K562 (cell line): ENCODE measurements at regions not wholly inside any gene's neighbourhood (a gene's known extent, or its start where the extent isn't known, plus 50 kb on each side); places are given as distances from the start of the nearest gene placed in this dataset.
A peak's percentile ranks its signal among the peaks of the same experiment; 100 is the strongest.

Experiments
- ATF3 ChIP-seq, 2 experiments: fragments of 450-650 bp in 1 of 2; sonication (generic) in 1 of 2; formaldehyde crosslinking in 1 of 2; IDR thresholded peaks in 1 of 2; conservative IDR thresholded peaks in 1 of 2; 2 replicates each; pipeline versions ENCODE4 v1.6.1 to v1.8.1; 2016 to 2023; ENCODE audit warnings: mild to moderate bottlenecking in 2 of 2, moderate library complexity in 2 of 2, inconsistent platforms in 1 of 2, missing genetic modification reagents in 1 of 2
- BACH1 ChIP-seq: fragments of 200-800 bp; sonication (Bioruptor generic); IDR thresholded peaks from 2 replicates; pipeline ENCODE4 v1.6.1; 2016; ENCODE audit warnings: missing genetic modification characterization, missing compliant biosample characterization
- BCL6 ChIP-seq: fragments of 250-450 bp; sonication (Bioruptor Pico); IDR thresholded peaks from 2 replicates; pipeline ENCODE4 v1.4.0; 2020
- CHAMP1 ChIP-seq: fragments of 450-650 bp; IDR thresholded peaks from 2 replicates; pipeline ENCODE4 v1.6.1; 2016; ENCODE audit warnings: mild to moderate bottlenecking
- FOXA1 ChIP-seq: fragments of 450-650 bp; IDR thresholded peaks from 2 replicates; pipeline ENCODE4 v1.6.1; 2016; ENCODE audit warnings: mild to moderate bottlenecking, borderline replicate concordance
- FOXJ2 ChIP-seq: fragments of 200-800 bp; sonication (Bioruptor generic); IDR thresholded peaks from 2 replicates; pipeline ENCODE4 v1.6.1; 2016; ENCODE audit warnings: missing genetic modification characterization, missing compliant biosample characterization
- FOXM1 ChIP-seq, 2 experiments: fragments of 450-650 bp in 1 of 2; sonication (generic) in 1 of 2; formaldehyde crosslinking in 1 of 2; IDR thresholded peaks; 2 replicates each; pipeline versions ENCODE4 v1.6.1 to v1.9.0; 2017 to 2022; ENCODE audit warnings: low read depth in 2 of 2, mild to moderate bottlenecking in 2 of 2, missing genetic modification reagents in 1 of 2, moderate library complexity in 1 of 2
- HDAC2 ChIP-seq: fragments of 450-650 bp; IDR thresholded peaks from 2 replicates; pipeline ENCODE4 v1.6.1; 2016; ENCODE audit warnings: mild to moderate bottlenecking
- HIVEP1 ChIP-seq: fragments of 250-450 bp; sonication (Bioruptor Pico); IDR thresholded peaks from 2 replicates; pipeline ENCODE4 v1.4.0; 2020; ENCODE audit warnings: mild to moderate bottlenecking
- KAT8 ChIP-seq: fragments of 450-650 bp; IDR thresholded peaks from 2 replicates; pipeline ENCODE4 v1.6.1; 2016; ENCODE audit warnings: low read depth, mild to moderate bottlenecking
- KLF1 ChIP-seq: fragments of 450-650 bp; IDR thresholded peaks from 2 replicates; pipeline ENCODE4 v1.6.1; 2016; ENCODE audit warnings: missing genetic modification characterization, missing compliant biosample characterization
- L3MBTL2 ChIP-seq: fragments of 450-650 bp; IDR thresholded peaks from 2 replicates; pipeline ENCODE4 v1.6.1; 2016; ENCODE audit warnings: mild to moderate bottlenecking, moderate library complexity
- MECOM ChIP-seq: fragments of 250-450 bp; sonication (Bioruptor Pico); IDR thresholded peaks from 2 replicates; pipeline ENCODE4 v1.8.0; 2022; ENCODE audit warnings: inconsistent platforms
- MEF2D ChIP-seq: conservative IDR thresholded peaks from 2 replicates; pipeline ENCODE4 v1.6.1; 2016; ENCODE audit warnings: low read depth, missing genetic modification characterization, missing compliant biosample characterization
- PHB2 ChIP-seq: fragments of 450-650 bp; IDR thresholded peaks from 2 replicates; pipeline ENCODE4 v1.6.1; 2017; ENCODE audit warnings: low read depth
- PHTF2 ChIP-seq: fragments of 250-450 bp; sonication (Bioruptor Pico); IDR thresholded peaks from 2 replicates; pipeline ENCODE4 v1.5.0; 2021; ENCODE audit warnings: mild to moderate bottlenecking
- POLR2G ChIP-seq: fragments of 200-400 bp; formaldehyde crosslinking; IDR thresholded peaks from 2 replicates; pipeline ENCODE4 v1.6.1; 2017; ENCODE audit warnings: low read depth, mild to moderate bottlenecking, antibody characterized with exemption, low read length, moderate library complexity
- PTRF ChIP-seq: fragments of 450-650 bp; IDR thresholded peaks from 2 replicates; pipeline ENCODE4 v1.6.1; 2016; ENCODE audit warnings: mild to moderate bottlenecking, missing genetic modification characterization, missing compliant biosample characterization
- TBL1XR1 ChIP-seq, 2 experiments: IDR thresholded peaks; 2 replicates each; pipeline ENCODE4 v1.6.1; 2012; ENCODE audit warnings: improper control_type of control experiment in 2 of 2, low read length in 2 of 2, mild to moderate bottlenecking in 1 of 2
- ZBED1 ChIP-seq: IDR thresholded peaks from 2 replicates; pipeline ENCODE4 v1.6.1; 2014
- ZBTB1 ChIP-seq: sonication (generic); formaldehyde crosslinking; IDR thresholded peaks from 2 replicates; pipeline ENCODE4 v1.8.1; 2023; ENCODE audit warnings: missing genetic modification reagents, low read depth, mild to moderate bottlenecking, borderline replicate concordance
- ZBTB7A ChIP-seq: IDR thresholded peaks from 2 replicates; pipeline ENCODE4 v1.6.1; 2011; ENCODE audit warnings: low read depth, mild to moderate bottlenecking, low read length, moderate library complexity, borderline replicate concordance; ENCODE audit not compliant: control insufficient read depth
- ZNF3 ChIP-seq: fragments of 250-450 bp; sonication (Bioruptor Pico); IDR thresholded peaks from 2 replicates; pipeline ENCODE4 v1.5.0; 2021; ENCODE audit warnings: mild to moderate bottlenecking, moderate library complexity
- ZNF408 ChIP-seq: fragments of 250-450 bp; sonication (Bioruptor Pico); IDR thresholded peaks from 2 replicates; pipeline ENCODE4 v1.4.0; 2020; ENCODE audit warnings: low read depth, mild to moderate bottlenecking, moderate library complexity
- ZNF583 ChIP-seq: fragments of 250-450 bp; sonication (Bioruptor Pico); IDR thresholded peaks from 2 replicates; pipeline ENCODE4 v1.4.0; 2020

GRCh38 chr9:94030318-94031179, 53.7 kb upstream of the PTPDC1 start (continued):
- TF ChIP-seq ZNF408 (CRISPR knock-in tag) (no peak), BACH1 (no peak), PTRF (no peak), ZBTB7A (peak; percentile 55; the same call in 1 of the 2 replicates), MECOM (no peak), PHTF2 (CRISPR knock-in tag) (no peak), MEF2D (tag) (no peak), ZNF3 (no peak), CHAMP1 (no peak), BCL6 (CRISPR knock-in tag) (no peak), L3MBTL2 (peak; percentile 93), PHB2 (no peak), HIVEP1 (CRISPR knock-in tag) (no peak), FOXJ2 (tag) (no peak), FOXA1 (no peak), POLR2G (peak; percentile 96), TBL1XR1 (IDR thresholded peaks at IDR 0.05; ENCODE audit: low read length in 2 of 2) (no peak), ZBED1 (no peak; the same call in 1 of the 2 replicates), KLF1 (tag) (peak; percentile 49; the same call in 1 of the 2 replicates), ATF3 (IDR thresholded peaks at IDR 0.05) (no peak), ATF3 (CRISPR knock-in tag; conservative IDR thresholded peaks at IDR 0.05) (no peak), KAT8 (no peak), FOXM1 (IDR thresholded peaks at IDR 0.05; ENCODE audit: low read depth) (no peak), FOXM1 (CRISPR knock-in tag; IDR thresholded peaks at IDR 0.05; ENCODE audit: low read depth) (no peak), ZBTB1 (CRISPR knock-in tag) (no peak), HDAC2 (no peak), ZNF583 (no peak)
